ENCODE measurements at regions not wholly inside any gene's neighbourhood (a gene's known extent, or its start where the extent isn't known, plus 50 kb on each side); places are given as distances from the start of the nearest gene placed in this dataset.

GRCh38 chr5:26121338-26121737 lies 917.0 kb downstream of the CDH9 start:
- no peak for TF ChIP-seq CTCF (IDR thresholded peaks at IDR 0.05; ENCODE audit: low read depth, low read length)
- in situ Hi-C loops (cut with HindIII; ENCODE audit: low sequenced_read_pairs): no loop called here
- H3K4me3 ChIP-seq (ENCODE audit: low read depth, low read length): no peak overlapping the region

GRCh38 chr5:26104175-26104574 lies 934.2 kb downstream of the CDH9 start:
- no peak for DNase-seq (ENCODE audit: low read depth, low spot score)
- in situ Hi-C loops (cut with HindIII; ENCODE audit: low sequenced_read_pairs): no loop called here
- TF ChIP-seq CTCF (IDR thresholded peaks at IDR 0.05; ENCODE audit: low read depth, low read length): no peak
- no peak overlapping the region for H3K4me3 ChIP-seq (ENCODE audit: low read depth, low read length)

More at GRCh38 chr5:26121338-26121737, 917.0 kb downstream of the CDH9 start:
- DNase-seq (ENCODE audit: low read depth, low spot score): no peak

GRCh38 chr5:26060212-26060611 lies 978.2 kb downstream of the CDH9 start:
- TF ChIP-seq CTCF (IDR thresholded peaks at IDR 0.05; ENCODE audit: low read depth, low read length): no peak
- no peak for DNase-seq (ENCODE audit: low read depth, low spot score)
- H3K4me3 ChIP-seq (ENCODE audit: low read depth, low read length): no peak overlapping the region
- in situ Hi-C loops (cut with HindIII; ENCODE audit: low sequenced_read_pairs): no loop called here

- TF ChIP-seq CTCF (IDR thresholded peaks at IDR 0.05; ENCODE audit: low read depth, low read length): no peak
- in situ Hi-C loops (cut with HindIII; ENCODE audit: low sequenced_read_pairs): no loop called here
- DNase-seq (ENCODE audit: low read depth, low spot score): no peak
- H3K4me3 ChIP-seq (ENCODE audit: low read depth, low read length): no peak overlapping the region
Measured at GRCh38 chr5:26054594-26054993, 983.8 kb downstream of the CDH9 start.

GRCh38 chr5:26034813-26035212 lies 1003.6 kb downstream of the CDH9 start:
- in situ Hi-C loops (cut with HindIII; ENCODE audit: low sequenced_read_pairs): no loop called here
- no peak overlapping the region for H3K4me3 ChIP-seq (ENCODE audit: low read depth, low read length)
- DNase-seq (ENCODE audit: low read depth, low spot score): peak; percentile 0
- no peak for TF ChIP-seq CTCF (IDR thresholded peaks at IDR 0.05; ENCODE audit: low read depth, low read length)

- in situ Hi-C loops (cut with HindIII; ENCODE audit: low sequenced_read_pairs): no loop called here
- no peak for DNase-seq (ENCODE audit: low read depth, low spot score)
- no peak overlapping the region for H3K4me3 ChIP-seq (ENCODE audit: low read depth, low read length)
- TF ChIP-seq CTCF (IDR thresholded peaks at IDR 0.05; ENCODE audit: low read depth, low read length): no peak
Measured at GRCh38 chr5:26031481-26031880, 1006.9 kb downstream of the CDH9 start.

- no peak for DNase-seq (ENCODE audit: low read depth, low spot score)
- no peak for TF ChIP-seq CTCF (IDR thresholded peaks at IDR 0.05; ENCODE audit: low read depth, low read length)
- no peak overlapping the region for H3K4me3 ChIP-seq (ENCODE audit: low read depth, low read length)
- in situ Hi-C loops (cut with HindIII; ENCODE audit: low sequenced_read_pairs): no loop called here
Measured at GRCh38 chr5:26026044-26026443, 1012.3 kb downstream of the CDH9 start.

Data from astrocyte of the spinal cord (primary cell).